GM13977 (cell line): ENCODE measurements at regions not wholly inside any gene's neighbourhood (a gene's known extent, or its start where the extent isn't known, plus 50 kb on each side); places are given as distances from the start of the nearest gene placed in this dataset.
A peak's percentile ranks its signal among the peaks of the same experiment; 100 is the strongest.
"Not testable (repeated sequence)": the region's sequence is repeated elsewhere in the genome, so short reads cannot be mapped to it uniquely, and the experiment has no call there.

Experiments
- DNase-seq: peaks from one replicate; pipeline ENCODE4 v3.0.0; 2012; ENCODE audit warnings: low spot score
- CTCF ChIP-seq: IDR thresholded peaks from 2 replicates; pipeline ENCODE4 v1.5.1; 2012; ENCODE audit warnings: mild to moderate bottlenecking, control low read depth; ENCODE audit not compliant: insufficient read depth; ENCODE audit errors: extremely low read depth, missing control alignments
- in situ Hi-C: fragments of 300-500 bp; cut with MboI; formaldehyde crosslinking; loops from one replicate; pipeline ENCODE4 v1.12.0; 2022; ENCODE audit warnings: low sequenced_read_pairs, low pct_unique_long_range_greater_than_20kb, mixed read lengths, inconsistent platforms; ENCODE audit not compliant: unreplicated experiment

GRCh38 chr2:129829588-129829987 is 149.9 kb upstream of the RAB6C start:
- in situ Hi-C loops, result no loop called here
- no peak for TF ChIP-seq CTCF
- no peak for DNase-seq

GRCh38 chr2:129831018-129831417 is 148.4 kb upstream of the RAB6C start:
- no peak for DNase-seq
- in situ Hi-C loops, result no loop called here
- TF ChIP-seq CTCF, result no peak

- DNase-seq, in situ Hi-C loops: not testable (repeated sequence)
These were observed 146.0 kb upstream of the RAB6C start for GRCh38 chr2:129833465-129833864.

- TF ChIP-seq CTCF, result no peak
- in situ Hi-C loops, result no loop called here
- DNase-seq, result no peak
These were observed 132.4 kb upstream of the RAB6C start for GRCh38 chr2:129847043-129847442.

- in situ Hi-C loops, result loop anchor here (25.0 kb wide), 1 partner anchor 1112 kb away; no protein-coding TSS in a partner anchor
- TF ChIP-seq CTCF, result peak; percentile 58
- peak; percentile 68 for DNase-seq
These were observed 129.8 kb upstream of the RAB6C start for GRCh38 chr2:129849559-129850160.

- in situ Hi-C loops, result loop anchor here (25.0 kb wide), 1 partner anchor 1120 kb away; no protein-coding TSS in a partner anchor
- no peak for DNase-seq
- TF ChIP-seq CTCF, result no peak
These were observed 122.3 kb upstream of the RAB6C start for GRCh38 chr2:129857200-129857599.

- DNase-seq, result no peak
- in situ Hi-C loops, result loop anchor here (25.0 kb wide), 1 partner anchor 1122 kb away; no protein-coding TSS in a partner anchor
- no peak for TF ChIP-seq CTCF
These were observed 120.3 kb upstream of the RAB6C start for GRCh38 chr2:129859175-129859574.
